GM12891 (cell line): ENCODE measurements at regions not wholly inside any gene's neighbourhood (a gene's known extent, or its start where the extent isn't known, plus 50 kb on each side); places are given as distances from the start of the nearest gene placed in this dataset.

Experiments
- POLR2A ChIP-seq: IDR thresholded peaks from 2 replicates; pipeline ENCODE4 v1.6.1; 2011; ENCODE audit warnings: low read depth, low read length, control low read depth
- POLR2AphosphoS5 ChIP-seq: IDR thresholded peaks from 2 replicates; pipeline ENCODE4 v1.6.1; 2011; ENCODE audit warnings: low read depth, low read length, control low read depth
- POU2F2 ChIP-seq: IDR thresholded peaks from 2 replicates; pipeline ENCODE4 v1.6.1; 2011; ENCODE audit warnings: low read depth, mild to moderate bottlenecking, control low read depth, low read length, moderate library complexity
- TAF1 ChIP-seq: IDR thresholded peaks from 2 replicates; pipeline ENCODE4 v1.6.1; 2011; ENCODE audit warnings: low read depth, low read length, control low read depth

DNA sequence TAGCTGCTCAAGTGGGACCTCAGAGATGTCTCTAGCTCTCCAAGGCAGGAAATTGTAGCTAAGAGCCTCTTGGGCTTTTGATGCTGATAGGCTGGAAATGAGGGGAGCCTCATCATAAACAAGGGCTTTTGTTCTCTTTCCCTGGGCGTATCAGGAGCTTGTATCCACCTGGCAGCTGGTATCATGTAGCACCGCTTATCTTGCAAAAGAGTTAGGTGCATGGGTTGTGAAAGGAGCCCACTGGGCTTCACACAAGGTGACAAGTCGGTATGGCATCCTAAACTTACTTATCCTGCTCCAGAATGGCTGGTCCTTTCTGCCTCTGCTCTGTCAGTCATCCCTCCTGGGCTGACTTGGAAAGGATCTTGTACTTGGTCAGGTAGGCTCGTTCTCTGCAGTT, 565.8 kb downstream of the GRXCR1 start:
- TF ChIP-seq POLR2A (no peak), TAF1 (no peak), POU2F2 (no peak), POLR2AphosphoS5 (no peak)
